GM18520 (cell line): ENCODE measurements at regions not wholly inside any gene's neighbourhood (a gene's known extent, or its start where the extent isn't known, plus 50 kb on each side); places are given as distances from the start of the nearest gene placed in this dataset.

Source experiments
- ATAC-seq: cut with Tn5 transposase; IDR thresholded peaks from one replicate; pipeline ENCODE4 v1.9.1; 2021; ENCODE audit not compliant: unreplicated experiment

DNA sequence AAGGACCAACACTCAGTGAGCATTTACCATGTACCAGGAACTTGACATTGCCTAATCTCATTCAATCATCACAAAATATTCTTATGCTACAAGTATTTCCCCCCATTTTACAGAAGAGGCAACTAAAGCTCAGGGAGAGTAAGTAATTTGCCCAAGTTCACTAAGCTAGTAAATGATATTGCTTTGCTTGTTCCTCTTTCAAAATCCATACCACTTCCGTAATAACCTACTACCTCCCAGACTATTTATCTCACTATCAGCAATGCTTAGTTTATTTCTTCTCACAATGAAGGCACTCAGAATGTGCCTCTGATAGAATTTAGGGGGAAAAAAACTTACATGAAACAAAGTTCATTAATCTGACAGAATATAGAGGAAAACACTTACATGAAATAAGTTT, 1070.9 kb upstream of the FANCL start:
- no peak for ATAC-seq

DNA sequence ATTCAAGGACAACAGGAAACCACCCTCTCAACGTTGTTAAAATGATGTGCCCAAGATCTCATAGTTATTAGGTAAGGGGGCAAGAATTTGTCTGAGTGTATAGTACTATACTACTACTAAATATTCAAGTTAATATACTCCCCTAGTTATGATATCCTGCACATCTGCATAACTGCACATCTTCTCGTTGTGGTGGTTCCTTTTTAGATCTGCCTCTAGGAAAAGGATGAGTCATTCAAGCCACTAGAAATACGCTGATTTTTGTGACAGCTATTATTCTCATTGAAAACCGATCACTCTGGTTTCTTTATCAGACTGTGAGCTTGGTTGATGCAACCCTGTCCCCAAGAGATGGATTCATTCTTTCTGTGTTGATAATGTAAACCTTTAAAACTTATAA, 1067.0 kb upstream of the FANCL start:
- ATAC-seq, result no peak

DNA sequence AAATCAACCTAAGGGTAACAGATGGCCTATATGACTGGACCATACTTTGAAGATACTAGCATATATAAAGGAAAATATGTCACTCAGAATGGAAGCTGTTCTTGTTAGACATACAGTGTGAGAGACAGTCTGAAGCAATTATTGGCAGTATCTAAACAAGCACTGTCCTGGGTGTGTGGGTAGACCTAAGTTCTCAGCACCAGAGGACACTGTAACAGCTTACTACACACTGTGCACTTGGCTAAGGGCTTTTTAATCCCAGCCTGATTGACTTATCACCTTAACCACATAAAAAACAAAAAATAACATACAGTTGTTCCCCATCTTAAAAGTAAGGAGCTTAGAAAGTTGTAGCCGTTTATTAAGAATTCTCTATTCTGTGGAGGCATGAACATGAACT, 1066.1 kb upstream of the FANCL start:
- no peak for ATAC-seq

DNA sequence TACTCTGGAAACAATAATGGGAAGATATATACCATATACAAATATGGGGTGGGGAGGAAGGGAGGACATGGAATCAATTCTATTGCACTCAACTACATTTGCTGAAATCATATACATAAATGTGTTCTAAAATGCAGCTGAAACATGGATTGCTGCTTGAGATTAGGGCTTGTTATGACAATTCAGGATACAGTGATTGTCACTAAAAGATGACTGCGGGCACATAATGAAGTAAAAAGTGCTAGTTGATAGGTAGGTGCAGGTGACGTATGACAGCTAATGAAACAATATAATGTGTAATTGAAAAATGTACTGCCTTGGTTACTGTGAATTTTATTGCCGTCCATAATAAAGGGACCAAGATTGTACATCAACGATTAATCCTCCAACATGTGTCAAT, 1062.1 kb upstream of the FANCL start:
- ATAC-seq, result no peak

DNA sequence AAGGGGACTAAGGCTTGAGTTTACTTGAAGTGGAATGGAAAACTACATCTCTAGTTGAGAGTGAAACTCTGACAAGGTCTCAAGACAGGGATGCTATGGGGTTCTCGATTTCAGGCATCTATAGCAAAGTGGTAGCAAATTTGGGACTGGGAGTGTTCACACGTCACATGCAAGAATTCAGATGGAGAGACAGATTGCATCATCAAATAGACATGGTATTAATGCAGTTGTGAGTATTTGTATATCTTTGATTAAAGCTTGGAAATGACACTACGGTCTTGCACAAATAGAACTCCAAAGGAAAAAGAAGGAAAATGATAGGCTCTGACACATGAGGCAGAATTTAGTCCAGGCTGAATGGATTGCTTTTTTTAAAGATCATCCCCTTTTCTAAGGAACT, 1061.6 kb upstream of the FANCL start:
- no peak for ATAC-seq

- ATAC-seq, result no peak
These were observed 1060.6 kb upstream of the FANCL start for GRCh38 chr2:59301466-59302402.

- no peak for ATAC-seq
These were observed 1056.7 kb upstream of the FANCL start for GRCh38 chr2:59297816-59298215.

DNA sequence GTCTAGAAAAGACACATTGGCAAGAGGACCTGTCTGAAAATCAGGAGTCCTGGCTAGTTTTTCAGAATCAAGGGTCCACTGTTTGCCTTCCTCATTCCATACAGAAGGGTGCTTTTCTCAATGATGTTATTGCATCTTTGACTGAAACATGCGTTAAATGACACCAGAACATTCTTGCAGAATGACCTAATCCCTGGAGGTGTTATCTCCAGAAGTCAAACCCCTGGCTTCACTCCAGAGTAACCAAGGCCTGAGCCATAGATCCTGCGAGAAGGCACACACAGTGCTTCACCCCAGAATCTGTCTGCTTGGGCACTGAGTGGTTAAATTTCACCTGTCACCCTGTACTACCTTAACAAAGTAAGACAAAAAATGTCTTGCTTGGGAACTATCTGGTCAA, 1055.2 kb upstream of the FANCL start:
- no peak for ATAC-seq

DNA sequence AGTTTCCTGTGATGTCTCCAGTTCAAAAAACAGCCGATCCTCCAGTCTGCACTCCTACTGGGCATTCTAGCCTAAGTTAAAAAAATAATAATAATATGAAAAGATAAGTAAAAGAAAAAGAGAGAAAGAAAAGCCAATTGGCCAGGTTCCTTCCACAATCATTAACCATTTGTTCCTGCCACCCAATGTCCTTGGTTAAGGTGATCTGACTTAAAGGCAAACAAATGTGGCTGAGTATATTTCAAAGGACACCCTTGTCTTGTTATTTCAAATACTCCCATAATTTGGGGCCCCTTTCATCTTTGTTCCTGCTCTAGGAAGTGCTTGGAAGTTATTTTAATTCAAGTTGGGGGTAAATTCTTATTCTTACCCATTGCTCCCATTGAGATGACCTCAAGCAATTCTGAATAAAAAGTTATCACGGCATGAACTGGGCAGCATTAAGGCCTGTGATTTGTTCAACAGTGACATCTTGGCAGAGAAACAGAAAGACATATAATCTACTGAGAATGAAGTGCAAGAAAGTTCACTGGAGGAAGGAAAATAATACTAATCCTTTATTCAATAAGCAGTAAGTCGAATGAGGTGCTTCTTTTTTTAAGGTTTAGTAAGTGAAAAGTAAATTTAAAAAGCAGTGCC, 1054.5 kb upstream of the FANCL start:
- no peak for ATAC-seq

DNA sequence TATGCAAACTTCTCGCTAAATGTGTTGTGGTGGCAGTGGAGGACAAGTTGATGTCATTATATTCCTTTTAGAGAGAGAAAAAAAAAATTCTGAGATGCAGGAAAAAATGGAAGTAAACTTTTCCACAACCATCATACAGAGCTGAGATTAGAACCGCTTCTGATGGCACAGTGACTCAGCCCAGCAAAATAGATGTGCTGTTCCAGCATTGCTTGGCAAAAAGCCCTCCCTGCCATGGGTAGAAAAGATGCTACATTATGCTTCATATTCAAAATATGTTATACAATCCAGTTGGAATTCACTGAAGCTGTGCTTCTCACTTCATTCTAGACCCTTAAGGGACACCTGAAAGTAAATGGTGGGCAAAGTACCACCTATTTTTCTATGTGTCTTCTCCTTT, 1047.6 kb upstream of the FANCL start:
- no peak for ATAC-seq

GRCh38 chr2:59282374-59283057, 1041.4 kb upstream of the FANCL start:
- no peak for ATAC-seq

DNA sequence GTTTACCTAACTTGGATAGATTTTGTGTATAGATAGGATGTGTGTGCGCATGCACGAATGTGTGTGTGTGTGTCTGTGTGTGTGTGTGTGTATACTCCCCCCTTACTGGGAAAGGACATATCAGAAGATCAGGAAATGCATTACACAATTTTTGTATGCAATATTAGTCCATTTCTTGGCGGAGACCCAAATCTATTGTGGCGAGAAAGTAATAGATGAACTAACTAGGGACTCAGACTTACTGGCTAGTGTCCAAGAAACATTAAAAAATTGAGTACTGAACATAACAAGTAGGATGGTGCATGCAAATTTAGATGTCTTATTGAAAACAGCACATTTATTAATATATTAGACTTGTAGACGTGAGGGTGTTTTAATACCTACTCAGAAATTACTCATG, 1036.5 kb upstream of the FANCL start:
- no peak for ATAC-seq

- ATAC-seq, result no peak
These were observed 1035.8 kb upstream of the FANCL start for GRCh38 chr2:59276917-59277316.

GRCh38 chr2:59276033-59276432, 1034.9 kb upstream of the FANCL start:
- ATAC-seq, result no peak

DNA sequence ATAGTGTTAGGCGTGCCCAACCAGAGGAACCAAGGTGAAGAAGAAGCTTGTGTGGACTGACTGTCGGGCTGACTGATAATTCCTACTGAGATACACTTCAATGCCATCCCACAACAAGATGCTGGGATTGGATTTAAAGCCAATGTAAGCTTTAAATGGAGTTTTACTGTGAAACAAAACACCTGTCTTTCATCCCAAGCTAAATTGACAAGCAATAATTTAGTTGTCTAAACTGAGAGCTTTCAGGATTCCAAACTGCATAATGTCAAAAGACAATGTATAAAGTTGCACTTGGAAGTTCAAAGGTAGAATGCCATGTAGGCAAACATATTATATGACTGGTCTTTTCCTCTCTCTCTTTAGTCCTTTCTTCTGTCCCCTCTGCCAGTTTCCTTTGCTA, 1025.3 kb upstream of the FANCL start:
- no peak for ATAC-seq

DNA sequence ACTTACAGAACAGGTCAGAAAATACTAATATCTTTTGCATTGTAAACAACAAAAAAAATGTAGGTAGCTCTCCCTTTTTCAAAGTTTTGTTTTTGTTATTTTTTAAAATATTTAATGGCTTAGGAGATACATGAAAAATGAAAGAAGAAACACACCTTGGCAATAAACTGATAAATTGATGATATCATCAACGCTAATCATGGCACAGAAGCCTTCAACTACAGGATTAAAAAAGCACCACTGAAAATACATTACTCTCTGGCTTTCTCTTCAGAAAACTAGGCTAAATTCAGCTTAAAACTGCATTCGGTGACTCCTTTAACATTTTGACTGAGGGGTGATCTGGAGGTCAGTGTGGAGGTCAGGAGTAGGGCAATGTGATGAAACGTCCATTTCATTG, 1018.8 kb upstream of the FANCL start:
- no peak for ATAC-seq

GRCh38 chr2:59256290-59256689, 1015.2 kb upstream of the FANCL start:
- ATAC-seq, result no peak

GRCh38 chr2:59254279-59254678, 1013.2 kb upstream of the FANCL start:
- ATAC-seq, result no peak

- no peak for ATAC-seq
These were observed 1009.2 kb upstream of the FANCL start for GRCh38 chr2:59250307-59250677.

- no peak for ATAC-seq
These were observed 1008.5 kb upstream of the FANCL start for GRCh38 chr2:59249441-59250306.

DNA sequence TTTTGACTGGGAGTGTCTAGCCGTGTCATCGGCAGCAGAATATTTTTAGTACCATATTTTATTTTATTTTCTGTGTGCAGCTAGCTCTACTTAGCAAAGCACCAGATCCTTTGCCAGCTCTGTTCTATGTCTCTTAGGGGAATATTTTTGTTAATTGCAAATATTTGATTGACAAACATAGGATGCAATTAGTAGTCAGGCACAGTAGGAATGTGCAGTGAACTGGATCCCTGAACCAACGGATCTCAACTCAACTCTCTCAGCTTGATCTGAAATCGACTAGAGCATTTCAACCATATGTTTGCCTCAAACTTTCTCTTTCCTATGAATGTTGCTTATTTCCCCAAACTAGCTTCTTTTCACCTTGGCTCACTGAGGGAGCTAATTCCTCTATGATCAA, 998.0 kb upstream of the FANCL start:
- no peak for ATAC-seq
